ENCODE measurements at regions not wholly inside any gene's neighbourhood (a gene's known extent, or its start where the extent isn't known, plus 50 kb on each side); places are given as distances from the start of the nearest gene placed in this dataset.

GRCh38 chr14:22388669-22389595 is 200.1 kb downstream of the DAD1 start:
- Histone ChIP-seq H3K27me3 (no peaks in the 10 kb centered on the region), H3K4me3 (no peak overlapping the region), H3K36me3 (no peaks in the 10 kb centered on the region), H3K9me3 (no peaks in the 10 kb centered on the region), H3K4me1 (peaks cover 0 to 3% of the 10 kb centered on the region in 2 donors), H3K27ac (no peak overlapping the region)
- no peak for TF ChIP-seq CTCF (IDR thresholded peaks at IDR 0.05)
- no peak for DNase-seq (ENCODE audit: low spot score in 2 of 2)
- intact Hi-C loops (cut with DNase I): loop anchor here (5.0 to 10.0 kb wide), 5 partner anchors 153 to 426 kb away; partner anchors contain the start of genes OXA1L and SLC7A7

- Histone ChIP-seq H3K4me1 (peaks cover 0 to 3% of the 10 kb centered on the region in 2 donors), H3K9me3 (no peaks in the 10 kb centered on the region), H3K4me3 (peak overlapping the region in 1 of 2 donors; percentile 52), H3K27ac (no peak overlapping the region), H3K27me3 (no peaks in the 10 kb centered on the region), H3K36me3 (no peaks in the 10 kb centered on the region)
- no peak for TF ChIP-seq CTCF (IDR thresholded peaks at IDR 0.05)
- DNase-seq (ENCODE audit: low spot score in 2 of 2): no peak
- intact Hi-C loops (cut with DNase I): loop anchor here (1.0 to 10.0 kb wide), 6 partner anchors 85 to 427 kb away; partner anchors contain the start of genes OXA1L and SLC7A7
Measured at GRCh38 chr14:22387776-22388241, 201.2 kb downstream of the DAD1 start.

GRCh38 chr14:22386924-22387775 is 201.9 kb downstream of the DAD1 start:
- Histone ChIP-seq H3K9me3 (no peaks in the 10 kb centered on the region), H3K27me3 (no peaks in the 10 kb centered on the region), H3K36me3 (no peaks in the 10 kb centered on the region), H3K27ac (no peak overlapping the region), H3K4me1 (peaks cover 0 to 3% of the 10 kb centered on the region in 2 donors), H3K4me3 (peak overlapping the region in 1 of 2 donors; percentile 52)
- intact Hi-C loops (cut with DNase I): loop anchor here (1.0 to 10.0 kb wide), 6 partner anchors 86 to 428 kb away; partner anchors contain the start of genes OXA1L and SLC7A7
- peak in 1 of 2 donors; percentile 87 for DNase-seq (ENCODE audit: low spot score in 2 of 2)
- peak; percentile 74 to 77 (median 77) for TF ChIP-seq CTCF (IDR thresholded peaks at IDR 0.05)

GRCh38 chr14:22384974-22385526 is 204.0 kb downstream of the DAD1 start:
- TF ChIP-seq CTCF (IDR thresholded peaks at IDR 0.05): no peak
- Histone ChIP-seq H3K4me1 (peaks cover 4 to 14% of the 10 kb centered on the region in 2 donors), H3K27ac (no peak overlapping the region), H3K36me3 (no peaks in the 10 kb centered on the region), H3K4me3 (no peak overlapping the region), H3K9me3 (no peaks in the 10 kb centered on the region), H3K27me3 (no peaks in the 10 kb centered on the region)
- no peak for DNase-seq (ENCODE audit: low spot score in 2 of 2)
- intact Hi-C loops (cut with DNase I): loop anchor here (5.0 to 10.0 kb wide), 5 partner anchors 157 to 430 kb away; partner anchors contain the start of genes OXA1L and SLC7A7

GRCh38 chr14:22384167-22384549 is 204.9 kb downstream of the DAD1 start:
- intact Hi-C loops (cut with DNase I): loop anchor here (10.0 kb wide), 3 partner anchors 271 to 431 kb away; partner anchors contain the start of genes OXA1L and SLC7A7
- TF ChIP-seq CTCF (IDR thresholded peaks at IDR 0.05): no peak
- Histone ChIP-seq H3K36me3 (no peaks in the 10 kb centered on the region), H3K27me3 (no peaks in the 10 kb centered on the region), H3K4me1 (peaks cover 4 to 15% of the 10 kb centered on the region in 2 donors), H3K9me3 (no peaks in the 10 kb centered on the region), H3K27ac (no peak overlapping the region), H3K4me3 (no peak overlapping the region)
- DNase-seq (ENCODE audit: low spot score in 2 of 2): no peak

Measured in ascending aorta (tissue), 2 donors.